ENCODE measurements at regions not wholly inside any gene's neighbourhood (a gene's known extent, or its start where the extent isn't known, plus 50 kb on each side); places are given as distances from the start of the nearest gene placed in this dataset.

DNA sequence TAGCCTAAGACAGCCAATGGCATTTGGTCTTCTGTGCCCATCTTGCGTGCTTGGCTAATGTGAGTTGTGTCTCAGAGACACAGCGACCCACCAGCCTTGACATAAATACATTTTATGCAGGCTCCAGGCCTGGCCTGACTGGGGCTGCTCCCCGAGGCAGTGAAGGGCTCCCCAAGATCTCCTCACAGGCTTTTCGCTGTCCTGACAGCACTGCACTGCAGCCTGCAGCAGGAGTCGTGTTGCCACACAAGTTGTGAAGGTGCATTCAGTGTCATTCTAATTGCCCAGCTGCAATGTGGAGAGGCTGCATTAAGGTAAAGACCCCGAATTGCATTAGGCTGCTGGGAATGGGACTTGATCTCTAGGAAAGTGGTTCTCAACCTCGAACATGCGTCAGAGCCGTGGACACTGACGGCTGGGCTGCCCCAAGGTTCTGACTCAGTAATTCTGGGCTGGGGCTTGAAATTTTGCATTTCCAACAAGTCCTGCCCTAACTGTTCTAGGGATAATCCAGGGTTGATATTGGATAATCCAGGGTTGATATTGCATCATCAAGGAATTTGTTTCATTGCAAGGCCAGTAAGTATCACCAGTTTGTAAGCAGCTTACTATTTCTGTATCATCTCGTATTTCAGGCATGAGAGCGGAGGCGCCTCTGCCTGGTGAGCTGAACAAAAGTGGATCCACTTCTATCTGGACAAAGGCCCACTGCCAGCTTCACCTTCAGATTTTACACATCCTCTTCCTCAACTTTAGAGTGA lies 108.7 kb upstream of the INSIG1 start:
- TF ChIP-seq, protein P1, sequence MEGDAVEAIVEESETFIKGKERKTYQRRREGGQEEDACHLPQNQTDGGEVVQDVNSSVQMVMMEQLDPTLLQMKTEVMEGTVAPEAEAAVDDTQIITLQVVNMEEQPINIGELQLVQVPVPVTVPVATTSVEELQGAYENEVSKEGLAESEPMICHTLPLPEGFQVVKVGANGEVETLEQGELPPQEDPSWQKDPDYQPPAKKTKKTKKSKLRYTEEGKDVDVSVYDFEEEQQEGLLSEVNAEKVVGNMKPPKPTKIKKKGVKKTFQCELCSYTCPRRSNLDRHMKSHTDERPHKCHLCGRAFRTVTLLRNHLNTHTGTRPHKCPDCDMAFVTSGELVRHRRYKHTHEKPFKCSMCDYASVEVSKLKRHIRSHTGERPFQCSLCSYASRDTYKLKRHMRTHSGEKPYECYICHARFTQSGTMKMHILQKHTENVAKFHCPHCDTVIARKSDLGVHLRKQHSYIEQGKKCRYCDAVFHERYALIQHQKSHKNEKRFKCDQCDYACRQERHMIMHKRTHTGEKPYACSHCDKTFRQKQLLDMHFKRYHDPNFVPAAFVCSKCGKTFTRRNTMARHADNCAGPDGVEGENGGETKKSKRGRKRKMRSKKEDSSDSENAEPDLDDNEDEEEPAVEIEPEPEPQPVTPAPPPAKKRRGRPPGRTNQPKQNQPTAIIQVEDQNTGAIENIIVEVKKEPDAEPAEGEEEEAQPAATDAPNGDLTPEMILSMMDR (IDR thresholded peaks at IDR 0.05), result no peak
- no peak for TF ChIP-seq POLR2A (IDR thresholded peaks at IDR 0.05)

Measured in Peyer's patch (tissue), 4 donors.